ENCODE measurements at regions not wholly inside any gene's neighbourhood (a gene's known extent, or its start where the extent isn't known, plus 50 kb on each side); places are given as distances from the start of the nearest gene placed in this dataset.

DNA sequence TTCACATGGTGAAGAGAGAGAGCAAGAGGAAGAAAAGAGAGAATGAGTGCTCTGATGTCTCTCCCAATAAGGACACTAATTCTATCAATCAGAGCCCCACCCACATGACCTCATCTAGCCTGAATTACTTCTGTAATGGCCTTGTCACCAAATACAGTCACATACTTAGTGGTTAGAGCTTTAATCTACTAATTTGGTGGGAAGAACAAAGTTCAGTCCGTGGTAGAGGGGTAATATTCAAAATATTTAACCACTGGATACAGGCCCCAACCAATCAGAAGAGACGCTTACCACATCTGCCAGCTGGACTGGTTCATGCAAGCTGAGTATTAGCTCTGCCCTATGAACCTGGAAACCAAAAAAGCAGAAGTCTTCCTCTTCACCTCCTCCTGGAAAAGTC is 336.3 kb upstream of the NFE2L3 start:
- DNase-seq (ENCODE audit: low read depth), result no peak

GRCh38 chr7:25820432-25821040 is 331.5 kb upstream of the NFE2L3 start:
- DNase-seq (ENCODE audit: low read depth), result no peak

- no peak for DNase-seq (ENCODE audit: low read depth)
Measured at GRCh38 chr7:25821225-25821624, 330.8 kb upstream of the NFE2L3 start.

- no peak for DNase-seq (ENCODE audit: low read depth)
Measured at GRCh38 chr7:25822823-25823222, 329.2 kb upstream of the NFE2L3 start.

DNA sequence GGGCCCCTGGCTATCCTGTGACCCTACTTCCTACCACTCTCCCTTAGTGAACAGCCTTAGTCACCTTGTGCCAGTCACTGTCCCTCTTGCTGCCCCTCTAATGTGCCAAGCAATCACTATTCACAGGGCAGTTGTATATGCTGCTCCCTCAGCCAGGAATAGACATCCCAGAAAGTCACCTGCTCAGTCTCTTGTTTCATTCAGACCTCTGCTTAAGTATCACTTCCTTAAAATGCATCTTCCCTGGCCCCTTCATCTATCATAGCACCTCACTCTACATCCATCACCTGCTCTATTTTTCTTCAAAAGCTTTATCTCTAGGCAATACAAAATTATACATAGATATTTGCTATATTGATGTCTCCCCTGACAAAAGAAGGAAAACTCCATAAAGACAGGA is 328.4 kb upstream of the NFE2L3 start:
- no peak for DNase-seq (ENCODE audit: low read depth)

DNA sequence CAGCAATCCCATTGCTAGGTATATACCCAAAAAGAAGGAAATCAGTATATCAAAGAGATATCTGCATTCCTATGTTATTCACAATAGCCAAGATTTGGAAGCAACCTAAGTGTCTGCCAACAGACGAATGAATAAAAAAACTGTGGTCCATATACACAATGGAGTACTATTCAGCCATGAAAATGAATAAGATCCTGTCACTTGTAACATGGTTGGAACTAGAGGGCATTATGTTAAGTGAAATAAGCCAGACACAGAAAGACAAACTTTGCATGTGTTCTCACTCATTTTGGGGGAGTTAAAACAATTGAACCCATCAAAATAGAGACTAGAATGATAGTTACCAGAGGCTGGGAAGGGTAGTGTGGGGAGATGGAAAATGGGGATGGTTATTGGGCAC is 323.5 kb upstream of the NFE2L3 start:
- no peak for DNase-seq (ENCODE audit: low read depth)

DNA sequence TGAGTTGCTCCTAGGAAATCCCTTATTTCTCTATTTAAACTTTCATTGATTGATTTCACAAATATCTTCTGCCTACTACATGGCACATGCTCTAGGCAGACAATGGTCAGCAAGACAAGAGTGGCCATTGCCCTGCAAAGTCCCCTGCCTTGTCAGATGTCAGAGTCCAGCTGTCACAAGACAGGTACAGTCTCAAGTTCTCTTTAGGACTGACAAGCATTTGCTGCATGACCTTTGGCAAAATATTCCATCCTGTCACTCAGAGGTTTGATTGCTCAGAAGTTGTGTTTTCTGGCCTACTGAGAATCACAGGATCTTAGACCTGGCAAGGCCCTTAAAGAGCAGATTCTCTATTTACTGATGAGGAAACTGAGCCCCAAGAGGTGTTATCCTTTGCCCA is 322.3 kb upstream of the NFE2L3 start:
- DNase-seq (ENCODE audit: low read depth), result no peak

- no peak for DNase-seq (ENCODE audit: low read depth)
Measured at GRCh38 chr7:25830215-25830614, 321.8 kb upstream of the NFE2L3 start.

DNA sequence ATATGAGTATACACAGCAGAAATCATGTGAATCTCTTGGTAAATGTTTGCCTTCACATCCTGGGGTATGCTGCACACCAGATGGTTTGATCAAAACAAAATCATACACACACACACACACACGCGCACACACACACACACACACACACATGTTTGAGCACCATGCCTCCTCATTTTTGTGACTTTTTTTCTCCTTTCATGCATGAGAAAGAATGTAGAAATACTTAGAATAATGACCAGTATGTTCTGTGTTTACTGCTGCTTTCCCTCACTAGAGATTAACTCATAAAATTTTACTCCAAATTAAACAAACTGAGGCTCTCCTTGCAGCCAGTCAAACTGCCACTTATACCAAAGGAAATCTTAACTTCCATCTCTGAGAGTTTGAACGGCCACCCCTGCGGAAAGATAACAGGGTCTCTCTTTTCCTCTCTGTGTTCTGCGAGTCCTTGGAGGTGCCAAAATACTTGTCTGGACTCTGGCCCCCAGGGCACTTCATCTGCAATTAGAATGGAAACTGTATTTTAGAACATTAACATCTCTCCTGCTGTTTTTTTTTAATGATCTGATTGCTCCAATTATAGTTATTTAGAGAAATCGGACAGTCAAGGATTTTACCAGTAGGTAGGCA is 320.8 kb upstream of the NFE2L3 start:
- no peak for DNase-seq (ENCODE audit: low read depth)

DNA sequence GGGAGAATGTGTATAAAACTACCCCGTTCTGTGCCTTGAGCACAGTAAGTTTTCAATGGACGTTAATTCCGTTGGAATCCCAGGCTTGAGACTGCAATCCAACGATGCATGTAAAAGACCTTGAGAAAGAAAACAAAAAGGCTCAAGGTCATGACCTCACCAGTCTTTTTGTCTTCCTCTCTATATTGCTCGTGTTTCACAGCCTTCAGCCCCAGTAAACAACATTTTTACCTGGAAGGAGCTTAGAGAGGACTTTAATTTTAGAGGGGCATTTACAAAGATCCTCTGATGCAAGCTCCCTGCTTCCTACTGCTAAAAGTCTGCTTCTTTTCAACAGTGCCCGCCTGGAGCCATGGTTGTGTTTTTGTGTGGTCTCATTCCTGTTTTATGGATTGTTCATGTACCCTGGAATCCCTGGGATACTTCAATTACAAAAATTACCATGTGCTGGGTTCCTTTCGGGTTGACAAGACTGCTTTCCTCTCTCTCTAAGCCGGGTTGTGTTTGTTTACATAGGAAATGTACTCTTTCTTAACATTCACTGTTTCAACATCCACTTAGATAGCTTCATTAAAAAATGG is 320.1 kb upstream of the NFE2L3 start:
- DNase-seq (ENCODE audit: low read depth), result no peak

GRCh38 chr7:25832456-25832855 is 319.5 kb upstream of the NFE2L3 start:
- no peak for DNase-seq (ENCODE audit: low read depth)

DNA sequence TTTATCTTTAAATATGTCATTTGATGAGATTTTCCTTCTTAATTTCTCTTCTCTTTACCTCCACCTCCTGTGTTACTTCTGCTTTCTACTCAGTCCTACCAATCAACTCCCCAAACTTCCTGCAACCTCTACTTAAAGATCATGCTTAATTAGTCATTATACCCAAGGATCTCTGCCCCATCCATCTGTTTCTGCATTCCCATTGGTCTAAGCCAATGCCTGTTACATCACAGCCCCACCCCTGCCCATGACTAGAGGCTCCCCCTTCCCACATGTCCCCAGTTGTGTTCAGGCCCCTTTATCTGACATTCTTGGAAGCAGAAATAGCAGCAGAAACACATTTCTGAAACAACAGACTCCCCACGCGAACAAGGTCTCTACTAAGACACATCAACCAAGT is 319.1 kb upstream of the NFE2L3 start:
- DNase-seq (ENCODE audit: low read depth), result no peak

DNA sequence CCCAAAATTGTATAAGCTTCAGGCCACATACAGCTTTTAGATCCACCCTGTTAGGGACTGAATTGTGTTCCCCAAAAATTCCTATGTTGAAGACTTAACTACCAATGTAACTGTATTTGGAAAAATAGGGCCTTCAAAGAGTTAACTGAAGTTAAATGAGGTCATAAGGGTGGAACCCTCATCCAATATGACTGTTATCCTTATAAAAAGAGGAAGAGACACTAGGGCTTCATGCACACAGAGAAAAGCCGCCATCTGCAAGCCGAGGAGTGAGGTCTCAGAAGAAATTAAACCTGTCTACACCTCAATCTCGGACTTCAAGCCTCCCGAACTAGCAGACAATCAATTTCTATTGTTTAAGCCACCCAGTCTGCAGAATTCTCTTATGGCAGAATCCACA is 317.9 kb upstream of the NFE2L3 start:
- DNase-seq (ENCODE audit: low read depth), result no peak

GRCh38 chr7:25835197-25835596 is 316.8 kb upstream of the NFE2L3 start:
- DNase-seq (ENCODE audit: low read depth), result no peak

GRCh38 chr7:25839084-25839769 is 312.8 kb upstream of the NFE2L3 start:
- no peak for DNase-seq (ENCODE audit: low read depth)

DNA sequence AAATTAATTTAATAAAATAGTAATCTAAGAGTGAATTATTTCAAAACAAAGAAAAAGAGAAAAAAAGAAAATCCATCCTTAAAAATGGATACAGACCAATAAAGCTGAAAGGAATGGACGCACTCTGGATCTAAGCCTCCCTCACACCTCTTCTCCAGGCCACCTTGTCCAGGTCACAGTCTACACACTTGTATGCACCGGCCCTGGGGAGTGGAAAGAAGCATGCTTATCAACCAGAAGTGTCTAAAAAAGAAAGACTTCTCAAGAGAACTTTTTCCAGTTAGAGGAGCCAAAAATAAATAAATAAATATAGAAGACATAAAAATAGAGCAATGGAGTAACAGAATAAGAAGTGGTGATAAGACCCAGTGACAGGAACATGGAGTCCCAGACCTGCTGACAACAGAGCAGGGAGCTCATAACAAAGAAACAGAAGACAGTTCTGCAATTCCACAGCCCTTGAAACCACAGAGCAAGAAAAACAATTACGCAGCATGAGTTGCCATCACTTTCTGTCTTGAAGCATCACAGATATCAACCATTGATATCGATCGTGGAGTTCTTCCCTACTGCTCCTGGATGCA is 311.7 kb upstream of the NFE2L3 start:
- DNase-seq (ENCODE audit: low read depth), result no peak

DNA sequence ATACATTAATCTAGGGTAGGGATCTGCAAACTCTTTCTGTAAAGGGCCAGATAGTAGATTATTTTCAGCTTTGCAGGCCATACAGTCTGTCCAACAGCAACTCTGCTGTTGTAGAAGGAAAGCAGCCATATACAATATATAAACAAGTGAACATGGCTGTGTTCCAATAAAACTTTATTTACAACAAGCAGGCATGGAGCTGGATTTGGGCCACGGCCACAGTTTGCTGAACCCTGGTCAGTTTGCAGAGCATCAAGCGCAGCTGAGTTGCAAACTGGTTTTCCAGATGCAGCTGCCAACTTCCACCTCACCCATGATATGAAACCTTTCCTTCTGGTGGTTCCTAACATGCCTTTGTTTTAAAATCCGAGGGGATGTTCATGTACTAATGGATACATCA is 310.4 kb upstream of the NFE2L3 start:
- DNase-seq (ENCODE audit: low read depth), result no peak

GRCh38 chr7:25842201-25842733 is 309.7 kb upstream of the NFE2L3 start:
- no peak for DNase-seq (ENCODE audit: low read depth)

GRCh38 chr7:25843467-25843866 is 308.5 kb upstream of the NFE2L3 start:
- DNase-seq (ENCODE audit: low read depth), result no peak

GRCh38 chr7:25844102-25844870 is 307.7 kb upstream of the NFE2L3 start:
- no peak for DNase-seq (ENCODE audit: low read depth)

- DNase-seq (ENCODE audit: low read depth), result no peak
Measured at GRCh38 chr7:25845464-25845863, 306.5 kb upstream of the NFE2L3 start.

- DNase-seq (ENCODE audit: low read depth), result no peak
Measured at GRCh38 chr7:25846722-25847121, 305.3 kb upstream of the NFE2L3 start.

Measured in stimulated activated CD8-positive, alpha-beta memory T cell treated with anti-CD3 and anti-CD28 coated beads, Interleukin-7, amount 100 ng/mL, for 24 hours (primary cell).